ENCODE measurements at regions not wholly inside any gene's neighbourhood (a gene's known extent, or its start where the extent isn't known, plus 50 kb on each side); places are given as distances from the start of the nearest gene placed in this dataset.

GRCh38 chr10:128365156-128365725 is 239.0 kb upstream of the MKI67 start:
- no peak for TF ChIP-seq CTCF (IDR thresholded peaks at IDR 0.05; ENCODE audit: low read depth, low read length, missing control alignments)
- H3K4me3 ChIP-seq (replicated peaks; ENCODE audit: low read depth, low read length), result no peak overlapping the region
- DNase-seq (ENCODE audit: extremely low read depth, low read depth), result no peak

- no peak for TF ChIP-seq CTCF (IDR thresholded peaks at IDR 0.05; ENCODE audit: low read depth, low read length, missing control alignments)
- no peak overlapping the region for H3K4me3 ChIP-seq (replicated peaks; ENCODE audit: low read depth, low read length)
- no peak for DNase-seq (ENCODE audit: extremely low read depth, low read depth)
Measured at GRCh38 chr10:128367807-128368206, 241.6 kb upstream of the MKI67 start.

GRCh38 chr10:128369101-128369650 is 243.0 kb upstream of the MKI67 start:
- no peak for TF ChIP-seq CTCF (IDR thresholded peaks at IDR 0.05; ENCODE audit: low read depth, low read length, missing control alignments)
- DNase-seq (ENCODE audit: extremely low read depth, low read depth), result no peak
- no peak overlapping the region for H3K4me3 ChIP-seq (replicated peaks; ENCODE audit: low read depth, low read length)

GRCh38 chr10:128373071-128373749 is 247.0 kb upstream of the MKI67 start:
- TF ChIP-seq CTCF (IDR thresholded peaks at IDR 0.05; ENCODE audit: low read depth, low read length, missing control alignments), result no peak
- H3K4me3 ChIP-seq (replicated peaks; ENCODE audit: low read depth, low read length), result no peak overlapping the region
- no peak for DNase-seq (ENCODE audit: extremely low read depth, low read depth)

GRCh38 chr10:128373831-128374230 is 247.6 kb upstream of the MKI67 start:
- no peak overlapping the region for H3K4me3 ChIP-seq (replicated peaks; ENCODE audit: low read depth, low read length)
- no peak for DNase-seq (ENCODE audit: extremely low read depth, low read depth)
- no peak for TF ChIP-seq CTCF (IDR thresholded peaks at IDR 0.05; ENCODE audit: low read depth, low read length, missing control alignments)

- no peak for TF ChIP-seq CTCF (IDR thresholded peaks at IDR 0.05; ENCODE audit: low read depth, low read length, missing control alignments)
- H3K4me3 ChIP-seq (replicated peaks; ENCODE audit: low read depth, low read length), result no peak overlapping the region
- DNase-seq (ENCODE audit: extremely low read depth, low read depth), result no peak
Measured at GRCh38 chr10:128375171-128375570, 248.9 kb upstream of the MKI67 start.

Data from HFF-Myc (cell line).